AG09309 (cell line): ENCODE measurements at regions not wholly inside any gene's neighbourhood (a gene's known extent, or its start where the extent isn't known, plus 50 kb on each side); places are given as distances from the start of the nearest gene placed in this dataset.

Source experiments
- DNase-seq: peaks from one replicate; pipeline ENCODE4 v3.0.0-alpha.2; 2010; ENCODE audit warnings: low read depth
- H3K4me3 ChIP-seq: 2 replicates; pipeline ENCODE4 v1.5.1; 2011; ENCODE audit warnings: mild to moderate bottlenecking, low read depth, low read length, moderate library complexity; ENCODE audit not compliant: control insufficient read depth
- TF ChIP-seq, protein P1 (sequence below): IDR thresholded peaks from 2 replicates; pipeline ENCODE4 v1.5.1; 2011; ENCODE audit warnings: mild to moderate bottlenecking, low read depth, low read length, inconsistent platforms; ENCODE audit not compliant: insufficient read depth, control insufficient read depth; ENCODE audit errors: missing control alignments

- TF ChIP-seq, protein P1, sequence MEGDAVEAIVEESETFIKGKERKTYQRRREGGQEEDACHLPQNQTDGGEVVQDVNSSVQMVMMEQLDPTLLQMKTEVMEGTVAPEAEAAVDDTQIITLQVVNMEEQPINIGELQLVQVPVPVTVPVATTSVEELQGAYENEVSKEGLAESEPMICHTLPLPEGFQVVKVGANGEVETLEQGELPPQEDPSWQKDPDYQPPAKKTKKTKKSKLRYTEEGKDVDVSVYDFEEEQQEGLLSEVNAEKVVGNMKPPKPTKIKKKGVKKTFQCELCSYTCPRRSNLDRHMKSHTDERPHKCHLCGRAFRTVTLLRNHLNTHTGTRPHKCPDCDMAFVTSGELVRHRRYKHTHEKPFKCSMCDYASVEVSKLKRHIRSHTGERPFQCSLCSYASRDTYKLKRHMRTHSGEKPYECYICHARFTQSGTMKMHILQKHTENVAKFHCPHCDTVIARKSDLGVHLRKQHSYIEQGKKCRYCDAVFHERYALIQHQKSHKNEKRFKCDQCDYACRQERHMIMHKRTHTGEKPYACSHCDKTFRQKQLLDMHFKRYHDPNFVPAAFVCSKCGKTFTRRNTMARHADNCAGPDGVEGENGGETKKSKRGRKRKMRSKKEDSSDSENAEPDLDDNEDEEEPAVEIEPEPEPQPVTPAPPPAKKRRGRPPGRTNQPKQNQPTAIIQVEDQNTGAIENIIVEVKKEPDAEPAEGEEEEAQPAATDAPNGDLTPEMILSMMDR, result no peak
- DNase-seq, result no peak
- H3K4me3 ChIP-seq, result no peak overlapping the region
These were observed 83.7 kb downstream of the IGLL1 start for GRCh38 chr22:23496445-23496833.

GRCh38 chr22:23495614-23496444, 84.3 kb downstream of the IGLL1 start:
- TF ChIP-seq, protein P1, result no peak
- H3K4me3 ChIP-seq, result no peak overlapping the region
- no peak for DNase-seq

- H3K4me3 ChIP-seq, result no peak overlapping the region
- DNase-seq, result no peak
- TF ChIP-seq, protein P1, result no peak
These were observed 85.2 kb downstream of the IGLL1 start for GRCh38 chr22:23494930-23495266.

- H3K4me3 ChIP-seq, result no peak overlapping the region
- TF ChIP-seq, protein P1, result no peak
- DNase-seq, result no peak
These were observed 94.6 kb downstream of the IGLL1 start for GRCh38 chr22:23485490-23485889.

DNA sequence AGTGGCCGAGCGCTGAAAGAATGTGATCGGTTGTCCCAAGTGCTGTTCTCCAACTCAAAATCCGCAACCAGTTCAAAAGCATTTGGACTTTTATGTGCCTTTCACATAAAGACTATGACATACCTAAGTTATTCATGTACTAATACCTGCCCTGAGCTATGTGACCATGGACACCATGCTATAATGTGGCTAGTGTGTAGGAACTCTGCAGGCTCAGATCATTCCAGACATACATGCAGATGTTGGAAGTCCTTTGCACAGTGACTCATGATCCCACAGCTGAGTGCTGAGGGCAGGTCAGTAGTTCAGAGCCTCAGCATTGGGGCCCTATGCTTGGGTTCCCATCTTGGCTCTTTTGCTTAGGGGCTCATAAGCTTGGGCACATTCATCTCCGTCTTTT, 95.4 kb downstream of the IGLL1 start:
- TF ChIP-seq, protein P1, result no peak
- H3K4me3 ChIP-seq, result no peak overlapping the region
- no peak for DNase-seq

- no peak overlapping the region for H3K4me3 ChIP-seq
- no peak for DNase-seq
- TF ChIP-seq, protein P1, result no peak
These were observed 98.7 kb downstream of the IGLL1 start for GRCh38 chr22:23481369-23481768.
